SK-N-SH (cell line): ENCODE measurements at regions not wholly inside any gene's neighbourhood (a gene's known extent, or its start where the extent isn't known, plus 50 kb on each side); places are given as distances from the start of the nearest gene placed in this dataset.

Experiments used
- CTCF ChIA-PET: fragments of 300-600, 350-600 bp; formaldehyde crosslinking; extraction: SDS; loops from one replicate; lab custom pipeline; 2021; lab: Yijun Ruan, JAX
- POLR2A ChIA-PET: fragments of 350-600 bp; sonication (Branson Sonifier 250); formaldehyde crosslinking; extraction: SDS; loops from one replicate; lab custom pipeline; 2020; ENCODE audit warnings: antibody characterized with exemption, inconsistent platforms; lab: Yijun Ruan, JAX
- DNase-seq: peaks from one replicate; pipeline ENCODE4 v3.0.0; 2012
- H2AFZ ChIP-seq: fragments of 200-600 bp; sonication (generic); 2 replicates; pipeline ENCODE4 v1.8.1; 2016; ENCODE audit warnings: antibody characterized with exemption, mild to moderate bottlenecking, low read depth
- H3F3A ChIP-seq: fragments of 200-600 bp; sonication (generic); replicated peaks from 2 replicates; pipeline ENCODE3; 2016; ENCODE audit warnings: antibody characterized with exemption, mild to moderate bottlenecking; ENCODE audit not compliant: insufficient read depth
- H3K27ac ChIP-seq, 2 experiments: fragments of 200-500 bp in 1 of 2; fragments of 200-600 bp in 1 of 2; sonication (Bioruptor generic) in 1 of 2; sonication (generic), shearing (Covaris generic) in 1 of 2; 2 replicates each; pipeline versions ENCODE4 v1.5.1 to v1.6.1; 2014 to 2016; ENCODE audit warnings: low read depth in 2 of 2, inconsistent platforms in 1 of 2, low read length in 1 of 2, mild to moderate bottlenecking in 1 of 2, mixed read lengths in 1 of 2
- H3K27me3 ChIP-seq: fragments of 200-600 bp; sonication (generic), shearing (Covaris generic); 2 replicates; pipeline ENCODE4 v1.6.1; 2016; ENCODE audit warnings: mixed run types; ENCODE audit not compliant: insufficient read depth
- H3K36me3 ChIP-seq, 2 experiments: fragments of 200-500 bp in 1 of 2; fragments of 200-600 bp in 1 of 2; sonication (Bioruptor generic) in 1 of 2; sonication (generic) in 1 of 2; replicated peaks in 1 of 2; 2 replicates each; pipeline versions ENCODE3 to v1.5.1; 2014 to 2016; ENCODE audit warnings: low read length in 1 of 2, mild to moderate bottlenecking in 1 of 2; ENCODE audit not compliant: insufficient read depth in 2 of 2, control insufficient read depth in 1 of 2
- H3K4me1 ChIP-seq, 2 experiments: fragments of 200-500 bp in 1 of 2; fragments of 200-600 bp in 1 of 2; sonication (Bioruptor generic) in 1 of 2; sonication (generic), shearing (Covaris generic) in 1 of 2; 2 replicates each; pipeline versions ENCODE4 v1.5.1 to v1.6.1; 2014 to 2016; ENCODE audit warnings: low read depth in 1 of 2, low read length in 1 of 2, mixed run types in 1 of 2; ENCODE audit not compliant: insufficient read depth in 2 of 2, control insufficient read depth in 1 of 2
- H3K4me2 ChIP-seq: fragments of 200-600 bp; sonication (generic), shearing (Covaris generic); 2 replicates; pipeline ENCODE4 v1.6.1; 2017; ENCODE audit warnings: mixed run types
- H3K4me3 ChIP-seq, 2 experiments: fragments of 200-500 bp in 1 of 2; fragments of 200-600 bp in 1 of 2; sonication (Bioruptor generic) in 1 of 2; sonication (generic), shearing (Covaris generic) in 1 of 2; 2 replicates each; pipeline versions ENCODE4 v1.5.1 to v1.8.1; 2014 to 2016; ENCODE audit warnings: low read depth in 2 of 2, inconsistent platforms in 1 of 2, low read length in 1 of 2, mild to moderate bottlenecking in 1 of 2, mixed read lengths in 1 of 2, moderate library complexity in 1 of 2
- H3K79me2 ChIP-seq: fragments of 200-600 bp; sonication (generic); 2 replicates; pipeline ENCODE4 v1.8.1; 2017; ENCODE audit warnings: mild to moderate bottlenecking; ENCODE audit not compliant: insufficient read depth
- H3K9ac ChIP-seq: fragments of 200-600 bp; sonication (generic); 2 replicates; pipeline ENCODE4 v1.6.1; 2017; ENCODE audit warnings: mixed run types
- H3K9me2 ChIP-seq: fragments of 200-600 bp; sonication (generic); 2 replicates; pipeline ENCODE4 v1.6.1; 2017; ENCODE audit warnings: mixed run types
- H3K9me3 ChIP-seq: fragments of 200-600 bp; sonication (generic); 2 replicates; pipeline ENCODE4 v1.6.1; 2017; ENCODE audit warnings: mixed run types, mild to moderate bottlenecking, moderate library complexity
- H4K20me1 ChIP-seq: fragments of 200-600 bp; sonication (generic); 2 replicates; pipeline ENCODE4 v1.6.1; 2017; ENCODE audit warnings: mild to moderate bottlenecking, mixed run types; ENCODE audit not compliant: insufficient read depth
- CHD2 ChIP-seq: fragments of 150-350 bp; IDR thresholded peaks from 2 replicates; pipeline ENCODE4 v1.6.1; 2018; ENCODE audit warnings: low read length; ENCODE audit not compliant: partially characterized antibody
- CTCF ChIP-seq: fragments of 200-600 bp; sonication (generic); IDR thresholded peaks from 2 replicates; pipeline ENCODE4 v1.6.1; 2017; ENCODE audit warnings: antibody characterized with exemption, mild to moderate bottlenecking, moderate library complexity
- ELF1 ChIP-seq: IDR thresholded peaks from 2 replicates; pipeline ENCODE4 v1.4.0; 2012
- FOSL2 ChIP-seq: IDR thresholded peaks from 2 replicates; pipeline ENCODE4 v1.4.0; 2012; ENCODE audit warnings: low read depth, mild to moderate bottlenecking, moderate library complexity, borderline replicate concordance
- GATA2 ChIP-seq: sonication (generic); formaldehyde crosslinking; IDR thresholded peaks from 2 replicates; pipeline ENCODE4 v1.5.0; 2020; ENCODE audit warnings: mild to moderate bottlenecking, missing genetic modification reagents
- JUND ChIP-seq: IDR thresholded peaks from 2 replicates; pipeline ENCODE4 v1.4.0; 2012
- MAX ChIP-seq: IDR thresholded peaks from 2 replicates; pipeline ENCODE4 v1.4.0; 2012; ENCODE audit warnings: low read depth
- MEF2A ChIP-seq: IDR thresholded peaks from 2 replicates; pipeline ENCODE4 v1.4.0; 2012; ENCODE audit warnings: low read depth, borderline replicate concordance
- MXI1 ChIP-seq: IDR thresholded peaks from 2 replicates; pipeline ENCODE4 v1.6.1; 2012; ENCODE audit warnings: mild to moderate bottlenecking, low read depth, low read length, improper control_type of control experiment
- NRF1 ChIP-seq: IDR thresholded peaks from 2 replicates; pipeline ENCODE4 v1.6.1; 2012; ENCODE audit warnings: low read depth, mild to moderate bottlenecking, low read length
- PBX3 ChIP-seq: IDR thresholded peaks from 2 replicates; pipeline ENCODE4; 2012
- POLR2AphosphoS5 ChIP-seq: IDR thresholded peaks from 2 replicates; pipeline ENCODE4 v1.6.1; 2012; ENCODE audit warnings: low read depth, low read length
- RAD21 ChIP-seq: IDR thresholded peaks from 2 replicates; pipeline ENCODE4 v1.6.1; 2012; ENCODE audit warnings: mild to moderate bottlenecking, low read length
- RFX5 ChIP-seq: IDR thresholded peaks from 2 replicates; pipeline ENCODE4 v1.6.1; 2012; ENCODE audit warnings: mild to moderate bottlenecking, improper control_type of control experiment, low read length
- RXRA ChIP-seq: IDR thresholded peaks from 2 replicates; pipeline ENCODE4 v1.4.0; 2012; ENCODE audit warnings: low read depth, mild to moderate bottlenecking, borderline replicate concordance
- SIN3A ChIP-seq: IDR thresholded peaks from 2 replicates; pipeline ENCODE4 v1.6.1; 2012; ENCODE audit warnings: low read depth, mild to moderate bottlenecking, low read length, moderate library complexity, borderline replicate concordance
- SMC3 ChIP-seq: IDR thresholded peaks from 2 replicates; pipeline ENCODE4 v1.6.1; 2012; ENCODE audit warnings: low read depth, low read length, improper control_type of control experiment
- TAF1 ChIP-seq: IDR thresholded peaks from 2 replicates; pipeline ENCODE4 v1.6.1; 2012; ENCODE audit warnings: low read depth, mild to moderate bottlenecking, low read length, moderate library complexity, borderline replicate concordance
- USF1 ChIP-seq: IDR thresholded peaks from 2 replicates; pipeline ENCODE4 v1.4.0; 2012; ENCODE audit warnings: low read depth, borderline replicate concordance
- USF2 ChIP-seq: fragments of 150-350 bp; IDR thresholded peaks from 2 replicates; pipeline ENCODE4 v1.6.1; 2017; ENCODE audit warnings: antibody characterized with exemption, low read length, low read depth, borderline replicate concordance
- WGBS: methylation state at CpG from one replicate; pipeline ENCODE4 v1.1.6; 2017; ENCODE audit warnings: low lambda C conversion rate; 5-methylcytosine and 5-hydroxymethylcytosine counted together

- 0 out of 2 replicates have a peak, but pooled peaks cover 4% of the 10 kb centered on the region for H3K9me3 ChIP-seq
- TF ChIP-seq PBX3 = no peak
- no peak for TF ChIP-seq USF2
- no peak for TF ChIP-seq NRF1
- TF ChIP-seq SMC3 = no peak
- no peak for TF ChIP-seq GATA2 (CRISPR knock-in tag)
- TF ChIP-seq, all 33 proteins: peak for 0
- Histone ChIP-seq H3K36me3 (no peaks in the 10 kb centered on the region), H2AFZ (no peak overlapping the region), H3K9me2 (no peaks in the 10 kb centered on the region), H3K4me3 (no peak overlapping the region), H3K4me1 (no peaks in the 10 kb centered on the region), H3K27ac (no peak overlapping the region), H3K4me2 (no peak overlapping the region), H3K27me3 (no peaks in the 10 kb centered on the region), H3K79me2 (no peaks in the 10 kb centered on the region), H3F3A (no peaks in the 10 kb centered on the region), H3K9ac (no peak overlapping the region), H4K20me1 (no peaks in the 10 kb centered on the region)
- CTCF ChIA-PET = no interaction called here
- POLR2A ChIA-PET = no interaction called here
- WGBS = 33% methylated on average over 4 of the region's 4 CpGs
- DNase-seq = no peak
Measured at GRCh38 chr12:67400742-67401141, 131.6 kb downstream of the CAND1 start.

GRCh38 chr12:67410246-67410645 is 141.1 kb downstream of the CAND1 start:
- no peaks in the 10 kb centered on the region for H3K36me3 ChIP-seq
- WGBS = 52% methylated on average over 2 of the region's 2 CpGs
- CTCF ChIA-PET = interaction anchor here (0.7 kb wide), 1 partner anchor 263 kb away, joined by 3 read pairs; no protein-coding TSS in a partner anchor
- no peak for TF ChIP-seq CHD2
- no peak for TF ChIP-seq TAF1
- TF ChIP-seq RFX5 = no peak
- TF ChIP-seq MEF2A = no peak
- no peak for TF ChIP-seq RAD21
- no peak overlapping the region for H2AFZ ChIP-seq
- H3K9ac ChIP-seq = no peak overlapping the region
- no peaks in the 10 kb centered on the region for H3K79me2 ChIP-seq
- no peak overlapping the region for H3K27ac ChIP-seq
- H3K27me3 ChIP-seq = no peaks in the 10 kb centered on the region
- H4K20me1 ChIP-seq = no peaks in the 10 kb centered on the region
- no peaks in the 10 kb centered on the region for H3K9me2 ChIP-seq
- H3K4me2 ChIP-seq = no peak overlapping the region
- peaks cover 0 to 10% of the 10 kb centered on the region in 2 experiments; a peak in 1 of 4 replicates for H3K4me1 ChIP-seq
- POLR2A ChIA-PET = interaction anchor here (0.6 to 1.0 kb wide), 2 partner anchors 239 to 581 kb away, joined by 3 to 4 read pairs; no protein-coding TSS in a partner anchor
- no peaks in the 10 kb centered on the region for H3F3A ChIP-seq
- DNase-seq = no peak
- no peaks in the 10 kb centered on the region for H3K9me3 ChIP-seq
- no peak overlapping the region for H3K4me3 ChIP-seq

GRCh38 chr12:67410667-67411067 is 141.5 kb downstream of the CAND1 start:
- no peak overlapping the region for H3K4me2 ChIP-seq
- H3K9me2 ChIP-seq = no peaks in the 10 kb centered on the region
- H3F3A ChIP-seq = no peaks in the 10 kb centered on the region
- peaks cover 0 to 10% of the 10 kb centered on the region in 2 experiments; a peak in 1 of 4 replicates for H3K4me1 ChIP-seq
- no peaks in the 10 kb centered on the region for H3K9me3 ChIP-seq
- H3K27ac ChIP-seq = no peak overlapping the region
- H3K36me3 ChIP-seq = no peaks in the 10 kb centered on the region
- no peak overlapping the region for H2AFZ ChIP-seq
- POLR2A ChIA-PET = interaction anchor here (0.6 to 1.0 kb wide), 2 partner anchors 239 to 582 kb away, joined by 3 to 4 read pairs; no protein-coding TSS in a partner anchor
- CTCF ChIA-PET = interaction anchor here (0.7 kb wide), 1 partner anchor 262 kb away, joined by 3 read pairs; no protein-coding TSS in a partner anchor
- WGBS = 33% methylated on average over 2 of the region's 2 CpGs
- no peaks in the 10 kb centered on the region for H3K27me3 ChIP-seq
- H3K79me2 ChIP-seq = no peaks in the 10 kb centered on the region
- DNase-seq = no peak
- H3K9ac ChIP-seq = no peak overlapping the region
- no peaks in the 10 kb centered on the region for H4K20me1 ChIP-seq
- no peak overlapping the region for H3K4me3 ChIP-seq
- TF ChIP-seq GATA2 (CRISPR knock-in tag) = no peak
- TF ChIP-seq POLR2AphosphoS5 = no peak
- no peak for TF ChIP-seq SMC3
- TF ChIP-seq JUND = no peak
- TF ChIP-seq ELF1 = no peak
- no peak for TF ChIP-seq FOSL2
- no peak for TF ChIP-seq RXRA
- TF ChIP-seq USF1 = no peak
- no peak for TF ChIP-seq MAX
- TF ChIP-seq MXI1 = no peak
- TF ChIP-seq SIN3A = no peak
- TF ChIP-seq CTCF = no peak
